T-cell (primary cell): ENCODE measurements at regions not wholly inside any gene's neighbourhood (a gene's known extent, or its start where the extent isn't known, plus 50 kb on each side); places are given as distances from the start of the nearest gene placed in this dataset.

Source experiments
- ATAC-seq, 4 experiments: fragments of 200-7000 bp in 3 of 4; fragments of 150-1000 bp in 1 of 4; cut with Tn5 transposase; replicated peaks in 1 of 4; 1 replicate in 3 of 4; 2 replicates in 1 of 4; pipeline ENCODE4 v1.10.0; 2021; ENCODE audit warnings: moderate library complexity in 3 of 4, mild to moderate bottlenecking in 2 of 4, moderate number of reproducible peaks in 1 of 4
- CTCF ChIA-PET, 2 donors: fragments of 300-600 bp; sonication (Branson Sonifier 250); formaldehyde crosslinking; loops; one replicate each; lab custom pipeline; 2022; ENCODE audit warnings: antibody characterized with exemption in 2 of 2; lab: Charles Lee
- POLR2A ChIA-PET, 2 donors: fragments of 300-600 bp; sonication (Branson Sonifier 250); formaldehyde crosslinking; loops; one replicate each; lab custom pipeline; 2022; ENCODE audit warnings: antibody characterized with exemption in 2 of 2; lab: Charles Lee
- DNase-seq, 35 experiments: peaks; one replicate each; pipeline versions ENCODE4 v3.0.0 to v3.0.0-alpha.2; 2013 to 2023
- H3K27ac ChIP-seq: one replicate; pipeline ENCODE4 v1.5.1; 2013; ENCODE audit warnings: low read length
- H3K27me3 ChIP-seq, 2 experiments: replicated peaks in 1 of 2; 1 replicate in 1 of 2; 2 replicates in 1 of 2; pipeline versions ENCODE4 v1.6.1 to v1.7.0; 2013; ENCODE audit warnings: low read length in 1 of 2, mixed read lengths in 1 of 2; ENCODE audit not compliant: control insufficient read depth in 2 of 2, insufficient read depth in 2 of 2; ENCODE audit errors: extremely low read depth in 1 of 2
- H3K36me3 ChIP-seq, 2 donors: 1 replicate in 1 of 2; 2 replicates in 1 of 2; pipeline versions ENCODE4 v1.6.1 to v1.7.0; 2013; ENCODE audit warnings: low read length in 1 of 2; ENCODE audit not compliant: control insufficient read depth in 2 of 2, insufficient read depth in 1 of 2; ENCODE audit errors: extremely low read depth in 1 of 2
- H3K4me1 ChIP-seq, 2 experiments: 1 replicate in 1 of 2; 2 replicates in 1 of 2; pipeline versions ENCODE4 v1.6.1 to v1.7.0; 2013; ENCODE audit warnings: low read length in 2 of 2, mixed read lengths in 1 of 2; ENCODE audit not compliant: insufficient read depth in 2 of 2, control insufficient read depth in 1 of 2; ENCODE audit errors: extremely low read depth in 1 of 2
- H3K4me3 ChIP-seq, 2 donors: 1 replicate in 1 of 2; 2 replicates in 1 of 2; pipeline versions ENCODE4 v1.5.1 to v1.7.0; 2013; ENCODE audit warnings: mild to moderate bottlenecking in 2 of 2, low read length in 1 of 2, moderate library complexity in 1 of 2; ENCODE audit not compliant: control insufficient read depth in 1 of 2; ENCODE audit errors: extremely low read depth in 1 of 2
- H3K9me3 ChIP-seq: 2 replicates; pipeline ENCODE4 v1.7.0; 2013
- H3K27ac Mint-ChIP-seq, 2 donors: one replicate each; pipeline ENCODE4 v1.8.0; 2020 to 2021; ENCODE audit warnings: mild to moderate bottlenecking in 2 of 2, mixed read lengths in 2 of 2
- H3K27me3 Mint-ChIP-seq, 2 donors: one replicate each; pipeline ENCODE4 v1.8.0; 2021 to 2022; ENCODE audit warnings: mixed read lengths in 2 of 2
- H3K36me3 Mint-ChIP-seq: one replicate; pipeline ENCODE4 v1.8.0; 2021; ENCODE audit warnings: mixed read lengths
- H3K4me1 Mint-ChIP-seq, 3 donors: one replicate each; pipeline ENCODE4 v1.8.0; 2020 to 2022; ENCODE audit warnings: mixed read lengths in 3 of 3, mild to moderate bottlenecking in 1 of 3
- H3K4me3 Mint-ChIP-seq, 3 donors: one replicate each; pipeline ENCODE4 v1.8.0; 2020 to 2022; ENCODE audit warnings: mild to moderate bottlenecking in 3 of 3, mixed read lengths in 3 of 3, moderate library complexity in 3 of 3
- H3K9me3 Mint-ChIP-seq, 3 donors: one replicate each; pipeline ENCODE4 v1.8.0; 2020 to 2022; ENCODE audit warnings: mixed read lengths in 3 of 3
- WGBS: methylation state at CpG from one replicate; pipeline ENCODE4 v1.1.5; 2013; ENCODE audit warnings: missing lambda C conversion rate; ENCODE audit not compliant: insufficient coverage; 5-methylcytosine and 5-hydroxymethylcytosine counted together

DNA sequence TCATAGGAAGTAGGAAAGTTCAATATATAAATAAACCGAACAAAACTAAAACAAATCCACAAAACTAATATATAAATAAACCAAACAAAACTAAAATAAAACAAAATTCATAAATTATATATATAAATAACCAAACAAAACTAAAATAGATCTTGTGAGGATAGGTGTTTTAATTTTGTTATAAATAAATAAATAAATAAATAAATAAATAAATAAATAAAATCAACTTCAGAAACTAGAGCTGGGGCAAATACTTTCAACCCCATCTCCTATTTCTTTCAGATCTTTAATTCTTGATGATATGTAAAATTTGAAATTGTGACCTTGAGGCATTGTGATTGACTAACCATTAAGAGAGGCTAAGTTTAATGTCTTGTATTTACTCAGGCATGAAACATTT, 416.1 kb downstream of the SAMD5 start:
- Mint-ChIP-seq H3K4me1 (no peaks in the 10 kb centered on the region), H3K27ac (no peak overlapping the region), H3K36me3 (no peaks in the 10 kb centered on the region), H3K27me3 (no peaks in the 10 kb centered on the region), H3K4me3 (no peak overlapping the region), H3K9me3 (peaks cover 8 to 32% (median 15%) of the 10 kb centered on the region in 3 donors)
- H3K27ac ChIP-seq = no peak overlapping the region
- DNase-seq = no peak
- no peaks in the 10 kb centered on the region for H3K36me3 ChIP-seq
- H3K27me3 ChIP-seq = no peaks in the 10 kb centered on the region
- no peak for ATAC-seq
- WGBS = no CpG with 5 or more reads among the region's 1 CpG
- H3K4me3 ChIP-seq = no peak overlapping the region
- ChIA-PET CTCF (no interaction called here), POLR2A (no interaction called here)
- no peaks in the 10 kb centered on the region for H3K4me1 ChIP-seq
- no peaks in the 10 kb centered on the region for H3K9me3 ChIP-seq

- ATAC-seq = no peak
- CTCF ChIA-PET = no interaction called here
- no CpG with 5 or more reads among the region's 1 CpG for WGBS
These were observed 416.8 kb upstream of the SASH1 start for GRCh38 chr6:147925826-147926225.

GRCh38 chr6:147930745-147931144, 411.9 kb upstream of the SASH1 start:
- Histone ChIP-seq H3K4me1 (no peaks in the 10 kb centered on the region), H3K9me3 (no peaks in the 10 kb centered on the region), H3K27ac (no peak overlapping the region), H3K4me3 (no peak overlapping the region), H3K36me3 (no peaks in the 10 kb centered on the region), H3K27me3 (no peaks in the 10 kb centered on the region)
- H3K4me1 Mint-ChIP-seq = no peaks in the 10 kb centered on the region
- H3K4me3 Mint-ChIP-seq = no peak overlapping the region
- no peak overlapping the region for H3K27ac Mint-ChIP-seq
- H3K9me3 Mint-ChIP-seq = peaks cover 4 to 24% (median 20%) of the 10 kb centered on the region in 3 donors
- H3K36me3 Mint-ChIP-seq = no peaks in the 10 kb centered on the region
- DNase-seq (no peak), ATAC-seq (no peak)
- ChIA-PET POLR2A (no interaction called here), CTCF (no interaction called here)
- no peaks in the 10 kb centered on the region for H3K27me3 Mint-ChIP-seq
- 83% methylated on average over 3 of the region's 4 CpGs for WGBS

More at GRCh38 chr6:147925826-147926225, 416.8 kb upstream of the SASH1 start:
- no peak overlapping the region for H3K4me3 Mint-ChIP-seq
- Histone ChIP-seq H3K27ac (no peak overlapping the region), H3K4me1 (no peaks in the 10 kb centered on the region), H3K36me3 (no peaks in the 10 kb centered on the region), H3K4me3 (no peak overlapping the region), H3K9me3 (no peaks in the 10 kb centered on the region), H3K27me3 (no peaks in the 10 kb centered on the region)
- H3K36me3 Mint-ChIP-seq = no peaks in the 10 kb centered on the region
- POLR2A ChIA-PET = no interaction called here
- no peaks in the 10 kb centered on the region for H3K27me3 Mint-ChIP-seq
- H3K9me3 Mint-ChIP-seq = peaks cover 8 to 32% (median 15%) of the 10 kb centered on the region in 3 donors
- no peak for DNase-seq
- no peaks in the 10 kb centered on the region for H3K4me1 Mint-ChIP-seq
- no peak overlapping the region for H3K27ac Mint-ChIP-seq

GRCh38 chr6:147933224-147933623, 409.4 kb upstream of the SASH1 start:
- Histone ChIP-seq H3K4me3 (no peak overlapping the region), H3K27ac (no peak overlapping the region), H3K27me3 (no peaks in the 10 kb centered on the region), H3K4me1 (no peaks in the 10 kb centered on the region), H3K36me3 (no peaks in the 10 kb centered on the region), H3K9me3 (no peaks in the 10 kb centered on the region)
- no peak overlapping the region for H3K27ac Mint-ChIP-seq
- no CpG with 5 or more reads among the region's 1 CpG for WGBS
- CTCF ChIA-PET = no interaction called here
- DNase-seq = no peak
- no peaks in the 10 kb centered on the region for H3K4me1 Mint-ChIP-seq
- H3K4me3 Mint-ChIP-seq = no peak overlapping the region
- ATAC-seq = no peak
- no peaks in the 10 kb centered on the region for H3K36me3 Mint-ChIP-seq
- peaks cover 0 to 13% (median 7%) of the 10 kb centered on the region in 3 donors for H3K9me3 Mint-ChIP-seq
- no peaks in the 10 kb centered on the region for H3K27me3 Mint-ChIP-seq
- POLR2A ChIA-PET = no interaction called here

DNA sequence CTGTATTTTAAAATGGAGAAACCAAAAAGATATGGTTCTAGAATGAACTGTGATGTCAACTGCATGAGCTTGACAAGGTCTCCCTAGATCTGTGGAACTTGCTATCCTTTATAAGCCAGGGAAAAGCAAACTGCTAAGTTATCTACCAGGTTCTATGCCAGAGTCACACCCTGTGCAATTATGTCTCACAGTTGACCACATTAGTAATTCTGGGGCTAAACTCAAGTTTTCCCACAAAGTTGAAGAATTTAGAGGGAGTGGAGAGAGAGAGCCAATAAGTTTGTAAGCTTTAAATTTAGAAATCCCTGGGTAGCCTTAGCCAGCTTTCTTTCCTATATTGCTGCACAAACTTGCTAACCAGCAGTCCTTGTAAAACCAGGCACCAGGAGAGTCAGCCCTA, 407.0 kb upstream of the SASH1 start:
- H3K27ac Mint-ChIP-seq = no peak overlapping the region
- peaks cover 0 to 12% (median 0%) of the 10 kb centered on the region in 3 donors for H3K9me3 Mint-ChIP-seq
- POLR2A ChIA-PET = no interaction called here
- Histone ChIP-seq H3K4me3 (no peak overlapping the region), H3K4me1 (no peaks in the 10 kb centered on the region), H3K27me3 (no peaks in the 10 kb centered on the region), H3K36me3 (no peaks in the 10 kb centered on the region), H3K27ac (no peak overlapping the region), H3K9me3 (no peaks in the 10 kb centered on the region)
- H3K4me3 Mint-ChIP-seq = no peak overlapping the region
- no peaks in the 10 kb centered on the region for H3K4me1 Mint-ChIP-seq
- no peaks in the 10 kb centered on the region for H3K36me3 Mint-ChIP-seq
- no peaks in the 10 kb centered on the region for H3K27me3 Mint-ChIP-seq
- ATAC-seq (no peak), DNase-seq (no peak)
- CTCF ChIA-PET = no interaction called here

DNA sequence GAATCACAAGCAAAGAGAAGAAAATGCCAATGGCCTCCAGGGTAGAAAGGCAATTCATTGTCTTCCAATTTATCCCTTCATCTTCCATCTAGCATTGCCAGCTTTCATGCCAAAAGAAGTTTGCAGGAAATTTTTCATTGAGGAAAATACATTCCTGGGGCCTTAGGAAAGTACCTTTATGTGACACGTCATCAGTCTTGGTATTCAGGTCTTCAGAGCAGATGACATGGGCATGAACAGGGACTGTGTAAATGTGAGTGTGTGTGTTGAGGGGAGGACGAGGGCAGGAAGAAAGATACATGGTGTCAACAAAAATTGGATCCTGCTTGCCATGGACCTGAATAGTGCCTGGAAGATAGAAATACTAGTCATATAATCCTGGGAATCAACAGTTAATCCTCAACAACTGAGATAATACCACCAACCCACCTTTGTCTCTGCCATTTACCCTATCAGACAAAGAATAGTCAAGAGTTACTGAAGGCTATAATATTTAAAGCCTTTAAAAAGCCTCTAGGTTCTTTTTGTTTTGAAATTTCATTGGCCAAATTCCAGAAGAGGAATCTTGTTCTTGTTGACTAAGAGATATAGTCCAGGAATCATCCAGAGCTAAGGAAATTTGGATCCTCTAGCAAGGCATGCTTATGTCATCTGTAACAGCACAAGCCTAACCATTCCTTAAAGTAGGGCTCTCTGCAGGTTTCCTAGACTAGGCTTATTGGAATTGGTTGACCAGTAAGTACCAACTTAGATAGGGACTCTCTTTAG, 405.8 kb upstream of the SASH1 start:
- H3K9me3 Mint-ChIP-seq = peaks cover 0 to 12% (median 0%) of the 10 kb centered on the region in 3 donors
- Histone ChIP-seq H3K4me3 (no peak overlapping the region), H3K4me1 (no peaks in the 10 kb centered on the region), H3K9me3 (no peaks in the 10 kb centered on the region), H3K27ac (no peak overlapping the region), H3K27me3 (no peaks in the 10 kb centered on the region), H3K36me3 (no peaks in the 10 kb centered on the region)
- H3K4me1 Mint-ChIP-seq = no peaks in the 10 kb centered on the region
- 89% methylated on average over 1 of the region's 2 CpGs for WGBS
- ChIA-PET CTCF (no interaction called here), POLR2A (no interaction called here)
- H3K27me3 Mint-ChIP-seq = no peaks in the 10 kb centered on the region
- no peak overlapping the region for H3K27ac Mint-ChIP-seq
- DNase-seq = no peak
- no peaks in the 10 kb centered on the region for H3K36me3 Mint-ChIP-seq
- no peak for ATAC-seq
- no peak overlapping the region for H3K4me3 Mint-ChIP-seq

- Mint-ChIP-seq H3K9me3 (peaks cover 0 to 13% (median 6%) of the 10 kb centered on the region in 3 donors), H3K36me3 (no peaks in the 10 kb centered on the region), H3K4me1 (no peaks in the 10 kb centered on the region), H3K4me3 (no peak overlapping the region), H3K27me3 (no peaks in the 10 kb centered on the region), H3K27ac (no peak overlapping the region)
- Histone ChIP-seq H3K27me3 (no peaks in the 10 kb centered on the region), H3K27ac (no peak overlapping the region), H3K9me3 (no peaks in the 10 kb centered on the region), H3K4me3 (no peak overlapping the region), H3K36me3 (no peaks in the 10 kb centered on the region), H3K4me1 (no peaks in the 10 kb centered on the region)
- ChIA-PET CTCF (no interaction called here), POLR2A (no interaction called here)
- 50% methylated on average over 1 of the region's 4 CpGs for WGBS
- ATAC-seq (no peak), DNase-seq (no peak)
These were observed 401.5 kb upstream of the SASH1 start for GRCh38 chr6:147941143-147941542.
